HEK293 (cell line): ENCODE measurements at regions not wholly inside any gene's neighbourhood (a gene's known extent, or its start where the extent isn't known, plus 50 kb on each side); places are given as distances from the start of the nearest gene placed in this dataset.

ENCODE experiments used
- CTCF ChIA-PET: fragments of 350-600 bp; formaldehyde crosslinking; extraction: SDS; loops from one replicate; lab custom pipeline; 2021; ENCODE audit warnings: antibody characterized with exemption; lab: Yijun Ruan, JAX
- POLR2A ChIA-PET: fragments of 300-600 bp; formaldehyde crosslinking; extraction: SDS; loops from one replicate; lab custom pipeline; 2020; ENCODE audit warnings: antibody characterized with exemption, inconsistent platforms; lab: Yijun Ruan, JAX
- H3K27ac ChIP-seq: fragments of 200-500 bp; sonication (Bioruptor generic); 2 replicates; pipeline ENCODE4 v1.5.1; 2014; ENCODE audit warnings: low read depth, low read length, control low read depth, inconsistent platforms; ENCODE audit errors: extremely low read depth
- H3K36me3 ChIP-seq, 2 experiments: fragments of 200-500 bp in 1 of 2; sonication (Bioruptor generic) in 1 of 2; 1 replicate in 1 of 2; 2 replicates in 1 of 2; pipeline ENCODE4 v1.5.1; 2014 to 2017; ENCODE audit warnings: inconsistent platforms in 2 of 2, low read length in 2 of 2; ENCODE audit not compliant: control insufficient read depth in 2 of 2, insufficient read depth in 1 of 2
- H3K4me1 ChIP-seq: fragments of 200-500 bp; sonication (Bioruptor generic); 2 replicates; pipeline ENCODE4 v1.5.1; 2014; ENCODE audit warnings: mild to moderate bottlenecking, low read length, inconsistent platforms; ENCODE audit not compliant: control insufficient read depth, insufficient read depth
- H3K4me3 ChIP-seq: 2 replicates; pipeline ENCODE4 v1.5.1; 2011; ENCODE audit warnings: low read depth, mild to moderate bottlenecking, control low read depth, low read length, moderate library complexity
- H3K9me3 ChIP-seq: fragments of 200-500 bp; sonication (Bioruptor generic); 2 replicates; pipeline ENCODE4 v1.5.1; 2014; ENCODE audit warnings: low read depth, low read length, inconsistent platforms; ENCODE audit not compliant: control insufficient read depth, insufficient read depth
- AEBP2 ChIP-seq: fragments of 450-650 bp; formaldehyde crosslinking; IDR thresholded peaks from 2 replicates; pipeline ENCODE4 v1.5.1; 2016; ENCODE audit warnings: missing biosample characterization, missing genetic modification characterization, borderline replicate concordance
- BCL11B ChIP-seq: fragments of 450-650 bp; formaldehyde crosslinking; IDR thresholded peaks from 2 replicates; pipeline ENCODE4 v1.5.1; 2016; ENCODE audit warnings: low read depth, missing biosample characterization, missing genetic modification characterization
- GLI2 ChIP-seq: fragments of 450-650 bp; formaldehyde crosslinking; IDR thresholded peaks from 2 replicates; pipeline ENCODE4; 2017; ENCODE audit warnings: missing biosample characterization, missing genetic modification characterization, low read depth, borderline replicate concordance
- IKZF3 ChIP-seq: fragments of 450-650 bp; IDR thresholded peaks from 2 replicates; pipeline ENCODE4 v1.5.0; 2018; ENCODE audit warnings: missing biosample characterization, mild to moderate bottlenecking, missing genetic modification characterization, moderate library complexity
- KLF8 ChIP-seq: fragments of 450-650 bp; formaldehyde crosslinking; IDR thresholded peaks from 2 replicates; pipeline ENCODE4 v1.5.1; 2016; ENCODE audit warnings: missing biosample characterization, missing genetic modification characterization
- KLF9 ChIP-seq: fragments of 450-650 bp; formaldehyde crosslinking; IDR thresholded peaks from 2 replicates; pipeline ENCODE4 v1.5.1; 2016; ENCODE audit warnings: missing biosample characterization, missing genetic modification characterization, low read depth
- PATZ1 ChIP-seq: fragments of 450-650 bp; formaldehyde crosslinking; IDR thresholded peaks from 2 replicates; pipeline ENCODE4 v1.5.1; 2016; ENCODE audit warnings: missing biosample characterization, missing genetic modification characterization
- SALL2 ChIP-seq: fragments of 450-650 bp; formaldehyde crosslinking; IDR thresholded peaks from 2 replicates; pipeline ENCODE4 v1.5.0; 2017; ENCODE audit warnings: missing biosample characterization, mild to moderate bottlenecking, missing genetic modification characterization, borderline replicate concordance
- SP7 ChIP-seq: fragments of 450-650 bp; formaldehyde crosslinking; IDR thresholded peaks from 2 replicates; pipeline ENCODE4 v1.5.1; 2016; ENCODE audit warnings: missing biosample characterization, missing genetic modification characterization
- YY1 ChIP-seq: fragments of 450-650 bp; formaldehyde crosslinking; IDR thresholded peaks from 2 replicates; pipeline ENCODE4 v1.5.1; 2018; ENCODE audit warnings: missing biosample characterization, missing genetic modification characterization
- ZFHX2 ChIP-seq: fragments of 450-650 bp; formaldehyde crosslinking; conservative IDR thresholded peaks from 2 replicates; pipeline ENCODE4 v1.5.1; 2016; ENCODE audit warnings: missing biosample characterization, missing genetic modification characterization
- ZNF148 ChIP-seq: fragments of 450-650 bp; formaldehyde crosslinking; IDR thresholded peaks from 2 replicates; pipeline ENCODE4 v1.5.0; 2017; ENCODE audit warnings: missing biosample characterization, missing genetic modification characterization, borderline replicate concordance
- ZNF155 ChIP-seq: fragments of 450-650 bp; formaldehyde crosslinking; IDR thresholded peaks from 2 replicates; pipeline ENCODE4 v1.5.1; 2016; ENCODE audit warnings: missing biosample characterization, missing genetic modification characterization
- ZNF221 ChIP-seq: fragments of 450-650 bp; formaldehyde crosslinking; IDR thresholded peaks from 2 replicates; pipeline ENCODE4 v1.5.1; 2017; ENCODE audit warnings: missing biosample characterization, missing genetic modification characterization, borderline replicate concordance
- ZNF335 ChIP-seq: fragments of 450-650 bp; formaldehyde crosslinking; conservative IDR thresholded peaks from 2 replicates; pipeline ENCODE4 v1.5.1; 2016; ENCODE audit warnings: missing biosample characterization, missing genetic modification characterization
- ZNF426 ChIP-seq: fragments of 450-650 bp; formaldehyde crosslinking; IDR thresholded peaks from 2 replicates; pipeline ENCODE4 v1.5.1; 2017; ENCODE audit warnings: missing biosample characterization, missing genetic modification characterization, mild to moderate bottlenecking, inconsistent platforms, moderate library complexity
- ZNF518A ChIP-seq: fragments of 450-650 bp; formaldehyde crosslinking; conservative IDR thresholded peaks from 2 replicates; pipeline ENCODE4 v1.5.1; 2016; ENCODE audit warnings: low read depth, missing biosample characterization, missing genetic modification characterization
- ZNF529 ChIP-seq: fragments of 450-650 bp; formaldehyde crosslinking; IDR thresholded peaks from 2 replicates; pipeline ENCODE4 v1.5.1; 2017; ENCODE audit warnings: missing genetic modification characterization, missing biosample characterization; ENCODE audit not compliant: insufficient replicate concordance
- ZNF549 ChIP-seq: fragments of 450-650 bp; IDR thresholded peaks from 2 replicates; pipeline ENCODE4 v1.5.1; 2018; ENCODE audit warnings: missing biosample characterization, missing genetic modification characterization, mild to moderate bottlenecking, inconsistent platforms, moderate library complexity
- ZNF561 ChIP-seq: fragments of 450-650 bp; IDR thresholded peaks from 2 replicates; pipeline ENCODE4 v1.5.1; 2018; ENCODE audit warnings: missing biosample characterization, missing genetic modification characterization, borderline replicate concordance
- ZNF645 ChIP-seq: fragments of 450-650 bp; formaldehyde crosslinking; IDR thresholded peaks from 2 replicates; pipeline ENCODE4; 2016; ENCODE audit warnings: missing biosample characterization, missing genetic modification characterization

GRCh38 chr4:89618151-89618550 is 218.8 kb downstream of the SNCA start:
- POLR2A ChIA-PET = no interaction called here
- TF ChIP-seq ZNF561 (tag by site-specific recombination) = no peak
- no peak for TF ChIP-seq ZNF335 (tag by site-specific recombination)
- no peak for TF ChIP-seq BCL11B (tag by site-specific recombination)
- TF ChIP-seq KLF8 = no peak
- no peak for TF ChIP-seq IKZF3 (tag by site-specific recombination)
- TF ChIP-seq AEBP2 (tag by site-specific recombination) = no peak
- TF ChIP-seq ZNF529 (tag by site-specific recombination) = no peak
- no peak for TF ChIP-seq ZNF645 (tag by site-specific recombination)
- TF ChIP-seq ZFHX2 = no peak
- TF ChIP-seq YY1 (tag by site-specific recombination) = no peak
- no peak for TF ChIP-seq ZNF518A (tag by site-specific recombination)
- TF ChIP-seq SP7 (tag by site-specific recombination) = no peak
- TF ChIP-seq ZNF155 (tag by site-specific recombination) = no peak
- TF ChIP-seq, all 188 proteins: peak for 0
- Histone ChIP-seq H3K27ac (no peak overlapping the region), H3K9me3 (no peaks in the 10 kb centered on the region), H3K4me1 (0 out of 2 replicates have a peak, but pooled peaks cover 4% of the 10 kb centered on the region), H3K36me3 (no peaks in the 10 kb centered on the region), H3K4me3 (no peak overlapping the region)
- CTCF ChIA-PET = no interaction called here

GRCh38 chr4:89617317-89617716 is 219.6 kb downstream of the SNCA start:
- H3K4me1 ChIP-seq = 0 out of 2 replicates have a peak, but pooled peaks cover 4% of the 10 kb centered on the region
- TF ChIP-seq ZNF148 (no peak), ZNF221 (tag by site-specific recombination) (no peak), PATZ1 (no peak), SALL2 (tag by site-specific recombination) (no peak), KLF9 (no peak), ZNF549 (tag by site-specific recombination) (no peak), GLI2 (tag by site-specific recombination) (no peak), ZNF426 (tag by site-specific recombination) (no peak), ZNF155 (tag by site-specific recombination) (no peak)
- H3K36me3 ChIP-seq = no peaks in the 10 kb centered on the region
- POLR2A ChIA-PET = no interaction called here
- no peaks in the 10 kb centered on the region for H3K9me3 ChIP-seq
- H3K4me3 ChIP-seq = no peak overlapping the region
- H3K27ac ChIP-seq = no peak overlapping the region
- CTCF ChIA-PET = interaction anchor here (0.5 to 1.1 kb wide), 2 partner anchors 129 to 251 kb away, joined by 3 read pairs; no protein-coding TSS in a partner anchor
